SK-N-SH treated with all-trans-retinoic acid at 6 μM for 48 hours (cell line): ENCODE measurements at regions not wholly inside any gene's neighbourhood (a gene's known extent, or its start where the extent isn't known, plus 50 kb on each side); places are given as distances from the start of the nearest gene placed in this dataset.

Experiments used
- CSDC2 ChIP-seq: fragments of 250-450 bp; sonication (Bioruptor Pico); IDR thresholded peaks from 2 replicates; pipeline ENCODE4 v1.5.0; 2020; ENCODE audit warnings: mild to moderate bottlenecking, moderate library complexity
- RARB ChIP-seq: fragments of 250-450 bp; sonication (Bioruptor Pico); IDR thresholded peaks from 2 replicates; pipeline ENCODE4 v1.8.0; 2021; ENCODE audit warnings: mild to moderate bottlenecking, moderate library complexity
- ZC3H10 ChIP-seq: fragments of 250-450 bp; sonication (Bioruptor Pico); IDR thresholded peaks from 2 replicates; pipeline ENCODE4 v1.5.1; 2021; ENCODE audit warnings: mild to moderate bottlenecking, moderate library complexity
- ZFP3 ChIP-seq: fragments of 250-450 bp; sonication (Bioruptor Pico); IDR thresholded peaks from 2 replicates; pipeline ENCODE4 v1.5.0; 2020; ENCODE audit warnings: mild to moderate bottlenecking, moderate library complexity
- ZFP30 ChIP-seq: fragments of 450-650 bp; formaldehyde crosslinking; IDR thresholded peaks from 2 replicates; pipeline ENCODE4 v1.5.0; 2022; ENCODE audit warnings: mild to moderate bottlenecking, moderate library complexity
- TF ChIP-seq, protein P1 (sequence below): fragments of 250-450 bp; sonication (Bioruptor Pico); IDR thresholded peaks from 2 replicates; pipeline ENCODE4 v1.5.1; 2020; ENCODE audit warnings: low read depth, mild to moderate bottlenecking, moderate library complexity

DNA sequence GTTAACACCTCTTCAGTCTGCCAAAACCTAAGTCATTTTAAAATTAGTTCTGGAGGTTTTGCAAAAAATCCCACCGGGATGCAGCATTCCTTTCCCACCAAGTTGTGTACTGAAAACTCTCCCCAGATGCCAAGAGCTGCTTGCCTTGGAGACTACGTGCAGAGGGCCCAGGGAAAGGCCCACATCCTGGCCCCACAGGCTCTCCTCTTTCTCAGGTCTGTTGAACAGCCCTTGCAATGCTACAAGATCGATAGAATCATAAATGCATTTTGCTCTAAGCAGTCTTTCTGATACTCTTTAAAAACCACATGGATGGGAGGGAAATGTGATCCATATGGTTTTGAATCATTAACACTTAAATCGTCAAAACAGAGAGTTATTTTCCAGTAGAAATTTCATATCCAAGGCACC, 126.7 kb upstream of the ZMIZ1 start:
- TF ChIP-seq ZFP3 = no peak
- no peak for TF ChIP-seq CSDC2 (CRISPR knock-in tag)
- no peak for TF ChIP-seq ZC3H10 (CRISPR knock-in tag)
- no peak for TF ChIP-seq RARB (CRISPR knock-in tag)
- no peak for TF ChIP-seq ZFP30 (CRISPR knock-in tag)
- TF ChIP-seq, protein P1, sequence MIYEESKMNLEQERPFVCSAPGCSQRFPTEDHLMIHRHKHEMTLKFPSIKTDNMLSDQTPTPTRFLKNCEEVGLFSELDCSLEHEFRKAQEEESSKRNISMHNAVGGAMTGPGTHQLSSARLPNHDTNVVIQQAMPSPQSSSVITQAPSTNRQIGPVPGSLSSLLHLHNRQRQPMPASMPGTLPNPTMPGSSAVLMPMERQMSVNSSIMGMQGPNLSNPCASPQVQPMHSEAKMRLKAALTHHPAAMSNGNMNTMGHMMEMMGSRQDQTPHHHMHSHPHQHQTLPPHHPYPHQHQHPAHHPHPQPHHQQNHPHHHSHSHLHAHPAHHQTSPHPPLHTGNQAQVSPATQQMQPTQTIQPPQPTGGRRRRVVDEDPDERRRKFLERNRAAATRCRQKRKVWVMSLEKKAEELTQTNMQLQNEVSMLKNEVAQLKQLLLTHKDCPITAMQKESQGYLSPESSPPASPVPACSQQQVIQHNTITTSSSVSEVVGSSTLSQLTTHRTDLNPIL = no peak
